Epithelial cell of proximal tubule (primary cell): ENCODE measurements at regions not wholly inside any gene's neighbourhood (a gene's known extent, or its start where the extent isn't known, plus 50 kb on each side); places are given as distances from the start of the nearest gene placed in this dataset.
"Not testable (repeated sequence)": the region's sequence is repeated elsewhere in the genome, so short reads cannot be mapped to it uniquely, and the experiment has no call there.

ENCODE experiments used
- DNase-seq: peaks from one replicate; pipeline ENCODE4 v3.0.0-alpha.2; 2011; ENCODE audit warnings: low read depth
- H3K4me3 ChIP-seq: 2 replicates; pipeline ENCODE4 v1.5.1; 2011; ENCODE audit warnings: low read depth, mild to moderate bottlenecking, low read length
- TF ChIP-seq, protein P1 (sequence below): conservative IDR thresholded peaks from 2 replicates; pipeline ENCODE4 v1.5.1; 2012; ENCODE audit warnings: low read depth, mild to moderate bottlenecking, low read length

GRCh38 chr1:184181044-184181443 lies 129.5 kb downstream of the TSEN15 start:
- no peak for DNase-seq
- TF ChIP-seq, protein P1, sequence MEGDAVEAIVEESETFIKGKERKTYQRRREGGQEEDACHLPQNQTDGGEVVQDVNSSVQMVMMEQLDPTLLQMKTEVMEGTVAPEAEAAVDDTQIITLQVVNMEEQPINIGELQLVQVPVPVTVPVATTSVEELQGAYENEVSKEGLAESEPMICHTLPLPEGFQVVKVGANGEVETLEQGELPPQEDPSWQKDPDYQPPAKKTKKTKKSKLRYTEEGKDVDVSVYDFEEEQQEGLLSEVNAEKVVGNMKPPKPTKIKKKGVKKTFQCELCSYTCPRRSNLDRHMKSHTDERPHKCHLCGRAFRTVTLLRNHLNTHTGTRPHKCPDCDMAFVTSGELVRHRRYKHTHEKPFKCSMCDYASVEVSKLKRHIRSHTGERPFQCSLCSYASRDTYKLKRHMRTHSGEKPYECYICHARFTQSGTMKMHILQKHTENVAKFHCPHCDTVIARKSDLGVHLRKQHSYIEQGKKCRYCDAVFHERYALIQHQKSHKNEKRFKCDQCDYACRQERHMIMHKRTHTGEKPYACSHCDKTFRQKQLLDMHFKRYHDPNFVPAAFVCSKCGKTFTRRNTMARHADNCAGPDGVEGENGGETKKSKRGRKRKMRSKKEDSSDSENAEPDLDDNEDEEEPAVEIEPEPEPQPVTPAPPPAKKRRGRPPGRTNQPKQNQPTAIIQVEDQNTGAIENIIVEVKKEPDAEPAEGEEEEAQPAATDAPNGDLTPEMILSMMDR = no peak
- H3K4me3 ChIP-seq = no peak overlapping the region

GRCh38 chr1:184183919-184184318 lies 132.4 kb downstream of the TSEN15 start:
- DNase-seq = no peak
- TF ChIP-seq, protein P1 = no peak
- no peak overlapping the region for H3K4me3 ChIP-seq

- H3K4me3 ChIP-seq, DNase-seq: not testable (repeated sequence)
These were observed 133.1 kb downstream of the TSEN15 start for GRCh38 chr1:184184614-184185013.

DNA sequence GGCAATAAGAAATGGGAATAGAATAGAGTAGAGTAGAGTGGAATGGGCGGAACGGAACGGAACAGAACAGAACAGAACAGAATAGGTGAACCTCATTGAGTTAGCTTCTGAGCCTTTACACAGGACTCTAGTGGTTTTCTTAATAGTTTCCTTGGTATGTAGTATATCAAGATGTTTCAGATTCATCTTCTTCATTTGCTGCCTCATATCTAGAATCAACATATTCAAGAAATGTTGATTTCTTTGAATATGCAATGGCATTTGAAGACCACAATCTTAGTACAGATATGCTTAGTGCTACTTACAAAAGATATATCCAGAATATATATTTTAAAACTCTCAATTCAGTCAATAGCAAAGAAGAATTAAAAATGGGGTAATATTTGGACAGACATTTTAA lies 133.8 kb downstream of the TSEN15 start:
- no peak overlapping the region for H3K4me3 ChIP-seq
- TF ChIP-seq, protein P1 = no peak
- no peak for DNase-seq

GRCh38 chr1:184186167-184186566 lies 134.6 kb downstream of the TSEN15 start:
- TF ChIP-seq, protein P1 = no peak
- no peak overlapping the region for H3K4me3 ChIP-seq
- no peak for DNase-seq

DNA sequence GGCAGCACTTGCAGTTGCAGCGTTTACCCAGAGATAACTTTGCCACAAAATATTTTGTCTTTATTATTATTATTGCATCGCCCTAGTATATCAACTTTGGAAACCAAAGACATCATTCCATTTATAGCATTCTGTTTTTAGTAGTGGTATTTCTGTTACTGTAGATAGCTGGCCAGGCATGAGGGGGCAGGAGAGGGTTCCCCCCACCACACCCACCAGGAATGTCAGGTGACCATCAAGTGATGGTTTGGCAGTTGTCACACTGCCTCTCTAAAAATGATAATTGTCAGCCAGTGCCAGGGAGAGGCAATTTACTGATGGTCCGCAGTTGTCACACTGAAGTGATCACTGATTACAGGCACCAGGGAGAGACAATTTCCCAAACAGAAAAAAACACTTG lies 135.6 kb downstream of the TSEN15 start:
- DNase-seq = no peak
- H3K4me3 ChIP-seq = no peak overlapping the region
- TF ChIP-seq, protein P1 = no peak

- DNase-seq = no peak
- H3K4me3 ChIP-seq = no peak overlapping the region
- TF ChIP-seq, protein P1 = no peak
These were observed 136.5 kb downstream of the TSEN15 start for GRCh38 chr1:184188037-184188436.

- DNase-seq = no peak
- H3K4me3 ChIP-seq = no peak overlapping the region
- TF ChIP-seq, protein P1 = no peak
These were observed 137.8 kb downstream of the TSEN15 start for GRCh38 chr1:184189361-184189760.
